SH-SY5Y (cell line): ENCODE measurements at regions not wholly inside any gene's neighbourhood (a gene's known extent, or its start where the extent isn't known, plus 50 kb on each side); places are given as distances from the start of the nearest gene placed in this dataset.

Experiments used
- GATA2 ChIP-seq: IDR thresholded peaks from 2 replicates; pipeline ENCODE4 v1.6.1; 2011; ENCODE audit warnings: mild to moderate bottlenecking, low read depth, low read length
- GATA3 ChIP-seq: IDR thresholded peaks from 2 replicates; pipeline ENCODE4 v1.6.1; 2011; ENCODE audit warnings: low read depth, mild to moderate bottlenecking, low read length, moderate library complexity

- TF ChIP-seq GATA3 (no peak), GATA2 (peak; percentile 64)
Measured at GRCh38 chr2:123512547-123512946, 512.5 kb upstream of the CNTNAP5 start.
